HepG2 (cell line): ENCODE measurements at regions not wholly inside any gene's neighbourhood (a gene's known extent, or its start where the extent isn't known, plus 50 kb on each side); places are given as distances from the start of the nearest gene placed in this dataset.

ENCODE experiments used
- ATAC-seq: fragments of 200-7000 bp; cut with Tn5 transposase; 3 replicates; pipeline ENCODE4 v1.9.1; 2020; ENCODE audit warnings: mild to moderate bottlenecking, moderate library complexity
- BruUV-seq: library from RNA; stranded (reverse); fragments of 400-500 nt; replicated peaks from 2 replicates; lab custom pipeline; 2021; lab: Mats Ljungman, UMichigan
- CTCF ChIA-PET: fragments of 300-600 bp; formaldehyde crosslinking; extraction: SDS; loops from one replicate; lab custom pipeline; 2021; ENCODE audit warnings: low total read pairs, inconsistent platforms, low intra/inter-chr PET ratio; lab: Yijun Ruan, JAX
- POLR2A ChIA-PET: fragments of 350-600 bp; sonication (Branson Sonifier 250); formaldehyde crosslinking; loops from one replicate; lab custom pipeline; 2020; ENCODE audit warnings: antibody characterized with exemption, inconsistent platforms; lab: Yijun Ruan, JAX
- DNase-seq: peaks from one replicate; pipeline ENCODE4 v3.0.0-alpha.2; 2015; ENCODE audit warnings: low spot score
- FAIRE-seq: peaks from 3 replicates; lab custom pipeline; 2011; peaks lifted over from hg19 to GRCh38; lab: Jason Lieb, UNC
- H2AFZ ChIP-seq: one replicate; pipeline ENCODE4 v1.6.1; 2011; ENCODE audit warnings: low read length, inconsistent platforms
- H3K27ac ChIP-seq: fragments of 300-600 bp; 3 replicates; pipeline ENCODE4 v1.8.0; 2011; ENCODE audit warnings: mixed run types, mild to moderate bottlenecking, mixed read lengths, low read length, inconsistent platforms; ENCODE audit not compliant: insufficient read depth; ENCODE audit errors: extremely low read length
- H3K27me3 ChIP-seq, 2 experiments: fragments of 200-600 bp in 1 of 2; 2 replicates in 1 of 2; 3 replicates in 1 of 2; pipeline versions ENCODE4 v1.6.0 to v1.8.0; 2011; ENCODE audit warnings: low read length in 2 of 2, mild to moderate bottlenecking in 2 of 2, moderate library complexity in 2 of 2, inconsistent platforms in 1 of 2; ENCODE audit not compliant: insufficient read depth in 2 of 2, control insufficient read depth in 1 of 2
- H3K36me3 ChIP-seq, 2 experiments: fragments of 200-600 bp in 1 of 2; replicated peaks in 1 of 2; 2 replicates in 1 of 2; 3 replicates in 1 of 2; pipeline versions ENCODE4 v1.5.1 to v1.8.0; 2011; ENCODE audit warnings: low read length in 2 of 2, inconsistent platforms in 1 of 2; ENCODE audit not compliant: insufficient read depth in 2 of 2, control insufficient read depth in 1 of 2
- H3K4me1 ChIP-seq: 2 replicates; pipeline ENCODE4 v1.5.1; 2012; ENCODE audit warnings: low read length, inconsistent platforms; ENCODE audit not compliant: insufficient read depth
- H3K4me2 ChIP-seq: 2 replicates; pipeline ENCODE4 v1.6.0; 2011; ENCODE audit warnings: low read depth, low read length, inconsistent platforms
- H3K4me3 ChIP-seq, 3 experiments: fragments of 200-600 bp in 1 of 3; sonication (generic), shearing (Covaris generic) in 1 of 3; replicated peaks in 1 of 3; 2 replicates each; pipeline ENCODE4 v1.5.1; 2011 to 2016; ENCODE audit warnings: low read length in 3 of 3, inconsistent platforms in 2 of 3, low read depth in 2 of 3, mild to moderate bottlenecking in 2 of 3, control low read depth in 1 of 3, mixed read lengths in 1 of 3; ENCODE audit not compliant: insufficient read depth in 1 of 3
- H3K79me2 ChIP-seq: one replicate; pipeline ENCODE4 v1.6.1; 2011; ENCODE audit warnings: low read length, inconsistent platforms; ENCODE audit not compliant: insufficient read depth
- H3K9ac ChIP-seq: 2 replicates; pipeline ENCODE4 v1.6.0; 2011; ENCODE audit warnings: mild to moderate bottlenecking, low read depth, low read length, inconsistent platforms; ENCODE audit not compliant: insufficient read depth
- H3K9me3 ChIP-seq: 2 replicates; pipeline ENCODE4 v1.5.1; 2012; ENCODE audit warnings: mild to moderate bottlenecking, low read length
- H4K20me1 ChIP-seq: 2 replicates; pipeline ENCODE4 v1.6.0; 2011; ENCODE audit warnings: inconsistent platforms, mild to moderate bottlenecking, low read length, moderate library complexity; ENCODE audit not compliant: insufficient read depth
- CAMTA2 ChIP-seq: sonication (generic); formaldehyde crosslinking; IDR thresholded peaks from 2 replicates; pipeline ENCODE4 v1.4.0; 2020; ENCODE audit warnings: mild to moderate bottlenecking, missing genetic modification reagents, borderline replicate concordance
- CBX1 ChIP-seq: IDR thresholded peaks from one replicate; pipeline ENCODE4 v1.6.1; 2016; ENCODE audit warnings: antibody characterized with exemption, low read depth
- DBP ChIP-seq: sonication (generic); formaldehyde crosslinking; IDR thresholded peaks from 2 replicates; pipeline ENCODE4 v1.4.0; 2020; ENCODE audit warnings: missing genetic modification reagents; ENCODE audit errors: not compliant biosample characterization
- DMTF1 ChIP-seq: sonication (generic); formaldehyde crosslinking; IDR thresholded peaks from 2 replicates; pipeline ENCODE4 v1.4.0; 2020; ENCODE audit warnings: mild to moderate bottlenecking, missing genetic modification reagents
- DPF2 ChIP-seq: sonication (generic); formaldehyde crosslinking; IDR thresholded peaks from 2 replicates; pipeline ENCODE4 v1.4.0; 2020; ENCODE audit warnings: mild to moderate bottlenecking, low read depth, missing genetic modification reagents, borderline replicate concordance
- GATAD2A ChIP-seq: IDR thresholded peaks from 2 replicates; pipeline ENCODE4 v1.6.1; 2016
- HES4 ChIP-seq: sonication (generic); formaldehyde crosslinking; IDR thresholded peaks from 2 replicates; pipeline ENCODE4 v1.9.0; 2021; ENCODE audit warnings: mild to moderate bottlenecking, missing genetic modification reagents, borderline replicate concordance
- KLF6 ChIP-seq: IDR thresholded peaks from 2 replicates; pipeline ENCODE4 v1.8.0; 2016; ENCODE audit warnings: missing biosample characterization, missing genetic modification reagents
- KLF9 ChIP-seq: IDR thresholded peaks from 2 replicates; pipeline ENCODE4 v1.6.1; 2016; ENCODE audit warnings: low read depth
- MEIS2 ChIP-seq: sonication (generic); formaldehyde crosslinking; IDR thresholded peaks from 2 replicates; pipeline ENCODE4 v1.9.0; 2021; ENCODE audit warnings: mild to moderate bottlenecking, missing genetic modification reagents
- MTF1 ChIP-seq: sonication (generic); formaldehyde crosslinking; IDR thresholded peaks from 2 replicates; pipeline ENCODE4 v1.5.0; 2020; ENCODE audit warnings: missing genetic modification reagents
- SYNCRIP ChIP-seq: fragments of 200-400 bp; formaldehyde crosslinking; IDR thresholded peaks from 2 replicates; pipeline ENCODE4 v1.6.1; 2018; ENCODE audit warnings: mild to moderate bottlenecking, low read depth, low read length; ENCODE audit not compliant: insufficient read depth
- ZFAT ChIP-seq: sonication (generic); formaldehyde crosslinking; conservative IDR thresholded peaks from 2 replicates; pipeline ENCODE4 v1.8.1; 2023; ENCODE audit warnings: missing genetic modification reagents, inconsistent platforms
- ZFP91 ChIP-seq: sonication (generic); formaldehyde crosslinking; IDR thresholded peaks from 2 replicates; pipeline ENCODE4 v1.9.0; 2022; ENCODE audit warnings: missing genetic modification reagents, mild to moderate bottlenecking, borderline replicate concordance
- ZFY ChIP-seq: sonication (generic); formaldehyde crosslinking; IDR thresholded peaks from 2 replicates; pipeline ENCODE4 v1.4.0; 2020; ENCODE audit warnings: missing genetic modification reagents
- ZNF160 ChIP-seq: sonication (generic); formaldehyde crosslinking; IDR thresholded peaks from 2 replicates; pipeline ENCODE4 v1.8.0; 2022; ENCODE audit warnings: mild to moderate bottlenecking, inconsistent platforms, missing genetic modification reagents
- ZNF7 ChIP-seq: IDR thresholded peaks from 2 replicates; pipeline ENCODE4 v1.6.1; 2016; ENCODE audit warnings: missing biosample characterization, missing genetic modification reagents
- ZNF816 ChIP-seq: sonication (generic); formaldehyde crosslinking; IDR thresholded peaks from 2 replicates; pipeline ENCODE4 v1.8.0; 2022; ENCODE audit warnings: missing genetic modification reagents, mild to moderate bottlenecking, borderline replicate concordance
- ZNF891 ChIP-seq: sonication (generic); formaldehyde crosslinking; IDR thresholded peaks from 2 replicates; pipeline ENCODE4 v1.5.0; 2020; ENCODE audit warnings: mild to moderate bottlenecking, missing genetic modification reagents
- ZSCAN12 ChIP-seq: sonication (generic); formaldehyde crosslinking; IDR thresholded peaks from 2 replicates; pipeline ENCODE4 v1.9.0; 2021; ENCODE audit warnings: mild to moderate bottlenecking, missing genetic modification reagents
- in situ Hi-C: cut with HindIII; loops from 2 replicates; pipeline ENCODE4 v1.10.0; 2017; ENCODE audit warnings: low pct_unique_long_range_greater_than_20kb; ENCODE audit not compliant: extremely low pct_ligation_motif_present
- intact Hi-C: fragments of 100-400 bp; cut with micrococcal nuclease; formaldehyde crosslinking; loops from one replicate; pipeline ENCODE4 v1.10.0; 2022; ENCODE audit not compliant: unreplicated experiment
- TF ChIP-seq, protein P1 (sequence below): sonication (generic); formaldehyde crosslinking; conservative IDR thresholded peaks from 2 replicates; pipeline ENCODE4 v1.8.0; 2022; ENCODE audit warnings: low read depth, missing genetic modification reagents

- TF ChIP-seq DMTF1 (CRISPR knock-in tag) (no peak), KLF9 (no peak), CBX1 (no peak), ZFY (CRISPR knock-in tag) (no peak), GATAD2A (CRISPR knock-in tag) (no peak), ZNF891 (CRISPR knock-in tag) (no peak), KLF6 (no peak), HES4 (CRISPR knock-in tag) (no peak), ZNF816 (CRISPR knock-in tag) (no peak), MTF1 (CRISPR knock-in tag) (no peak)
- TF ChIP-seq, protein P1, sequence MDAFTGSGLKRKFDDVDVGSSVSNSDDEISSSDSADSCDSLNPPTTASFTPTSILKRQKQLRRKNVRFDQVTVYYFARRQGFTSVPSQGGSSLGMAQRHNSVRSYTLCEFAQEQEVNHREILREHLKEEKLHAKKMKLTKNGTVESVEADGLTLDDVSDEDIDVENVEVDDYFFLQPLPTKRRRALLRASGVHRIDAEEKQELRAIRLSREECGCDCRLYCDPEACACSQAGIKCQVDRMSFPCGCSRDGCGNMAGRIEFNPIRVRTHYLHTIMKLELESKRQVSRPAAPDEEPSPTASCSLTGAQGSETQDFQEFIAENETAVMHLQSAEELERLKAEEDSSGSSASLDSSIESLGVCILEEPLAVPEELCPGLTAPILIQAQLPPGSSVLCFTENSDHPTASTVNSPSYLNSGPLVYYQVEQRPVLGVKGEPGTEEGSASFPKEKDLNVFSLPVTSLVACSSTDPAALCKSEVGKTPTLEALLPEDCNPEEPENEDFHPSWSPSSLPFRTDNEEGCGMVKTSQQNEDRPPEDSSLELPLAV (CRISPR knock-in tag): no peak
Observed at GRCh38 chr6:147872002-147872401, 363.5 kb downstream of the SAMD5 start (continued).

DNA sequence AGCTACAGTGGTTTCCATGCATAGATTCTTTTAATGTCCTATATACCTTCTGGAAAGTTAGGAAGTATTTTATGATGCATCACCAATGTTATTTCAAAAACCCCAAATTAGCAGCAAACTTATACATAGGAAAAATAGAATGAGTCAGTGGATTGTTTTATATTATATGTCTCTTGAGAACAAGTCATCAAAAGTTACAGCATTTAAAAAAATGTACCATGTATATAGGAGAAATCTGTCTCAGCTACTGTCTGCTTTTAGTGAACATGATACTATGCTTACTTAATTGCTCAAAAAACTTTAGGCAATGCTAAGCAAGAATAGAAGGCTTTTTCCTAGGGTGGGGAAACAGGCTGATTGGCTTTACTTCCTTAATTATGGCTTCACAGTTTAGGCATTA is 365.3 kb downstream of the SAMD5 start:
- DNase-seq: no peak
- Histone ChIP-seq H3K4me2 (no peak overlapping the region), H3K27me3 (no peaks in the 10 kb centered on the region), H3K27ac (no peak overlapping the region), H4K20me1 (no peaks in the 10 kb centered on the region), H3K4me3 (no peak overlapping the region), H2AFZ (no peak overlapping the region), H3K4me1 (peaks cover 14% of the 10 kb centered on the region), H3K36me3 (no peaks in the 10 kb centered on the region), H3K9ac (no peak overlapping the region), H3K9me3 (no peaks in the 10 kb centered on the region), H3K79me2 (no peaks in the 10 kb centered on the region)
- ChIA-PET POLR2A (no interaction called here), CTCF (no interaction called here)
- FAIRE-seq: no peak
- in situ Hi-C loops (no loop called here), intact Hi-C loops (no loop called here)
- ATAC-seq: no peak
- BruUV-seq: no TSS peak
- TF ChIP-seq DBP (CRISPR knock-in tag) (no peak), ZFAT (CRISPR knock-in tag) (no peak), DPF2 (no peak), ZNF160 (no peak), ZSCAN12 (CRISPR knock-in tag) (no peak), ZNF7 (CRISPR knock-in tag) (no peak), MEIS2 (CRISPR knock-in tag) (no peak), ZNF816 (CRISPR knock-in tag) (no peak), ZFP91 (no peak), SYNCRIP (no peak), CAMTA2 (CRISPR knock-in tag) (no peak)
